ENCODE measurements at regions not wholly inside any gene's neighbourhood (a gene's known extent, or its start where the extent isn't known, plus 50 kb on each side); places are given as distances from the start of the nearest gene placed in this dataset.

DNA sequence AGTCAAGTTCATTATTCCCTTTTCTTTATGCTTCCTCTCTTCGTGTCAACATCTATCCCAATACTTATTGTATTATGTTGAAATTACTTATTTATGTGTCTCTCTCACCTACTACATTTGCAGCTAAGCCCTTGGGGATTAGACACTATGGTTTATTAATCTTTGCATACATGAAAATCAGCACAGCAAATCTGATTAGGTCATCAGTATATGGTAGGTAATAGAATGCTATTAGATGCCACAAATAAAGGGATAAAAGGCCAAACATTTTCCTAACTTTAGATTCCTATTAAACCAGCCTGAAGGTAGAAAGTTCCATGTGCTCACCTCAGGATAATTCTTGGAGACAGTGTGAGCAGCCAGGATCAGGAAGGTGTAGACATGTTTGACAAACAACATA is 490.1 kb upstream of the MPDZ start:
- TF ChIP-seq SP1 (IDR thresholded peaks at IDR 0.05) (no peak), SUZ12 (IDR thresholded peaks at IDR 0.05) (no peak), FOXM1 (IDR thresholded peaks at IDR 0.05; ENCODE audit: borderline replicate concordance) (no peak), ARNT (IDR thresholded peaks at IDR 0.05) (no peak), BHLHE40 (IDR thresholded peaks at IDR 0.05; ENCODE audit: borderline replicate concordance) (no peak), FOXK2 (IDR thresholded peaks at IDR 0.05) (no peak), NFRKB (IDR thresholded peaks at IDR 0.05) (no peak), ELF4 (IDR thresholded peaks at IDR 0.05) (no peak), CTBP1 (IDR thresholded peaks at IDR 0.05; ENCODE audit: borderline replicate concordance) (no peak), TARDBP (IDR thresholded peaks at IDR 0.05) (no peak)
- TF ChIP-seq, protein P1, sequence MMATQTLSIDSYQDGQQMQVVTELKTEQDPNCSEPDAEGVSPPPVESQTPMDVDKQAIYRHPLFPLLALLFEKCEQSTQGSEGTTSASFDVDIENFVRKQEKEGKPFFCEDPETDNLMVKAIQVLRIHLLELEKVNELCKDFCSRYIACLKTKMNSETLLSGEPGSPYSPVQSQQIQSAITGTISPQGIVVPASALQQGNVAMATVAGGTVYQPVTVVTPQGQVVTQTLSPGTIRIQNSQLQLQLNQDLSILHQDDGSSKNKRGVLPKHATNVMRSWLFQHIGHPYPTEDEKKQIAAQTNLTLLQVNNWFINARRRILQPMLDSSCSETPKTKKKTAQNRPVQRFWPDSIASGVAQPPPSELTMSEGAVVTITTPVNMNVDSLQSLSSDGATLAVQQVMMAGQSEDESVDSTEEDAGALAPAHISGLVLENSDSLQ (IDR thresholded peaks at IDR 0.05): no peak

Measured in HEK293T (cell line).